ENCODE measurements at regions not wholly inside any gene's neighbourhood (a gene's known extent, or its start where the extent isn't known, plus 50 kb on each side); places are given as distances from the start of the nearest gene placed in this dataset.
A peak's percentile ranks its signal among the peaks of the same experiment; 100 is the strongest.

DNA sequence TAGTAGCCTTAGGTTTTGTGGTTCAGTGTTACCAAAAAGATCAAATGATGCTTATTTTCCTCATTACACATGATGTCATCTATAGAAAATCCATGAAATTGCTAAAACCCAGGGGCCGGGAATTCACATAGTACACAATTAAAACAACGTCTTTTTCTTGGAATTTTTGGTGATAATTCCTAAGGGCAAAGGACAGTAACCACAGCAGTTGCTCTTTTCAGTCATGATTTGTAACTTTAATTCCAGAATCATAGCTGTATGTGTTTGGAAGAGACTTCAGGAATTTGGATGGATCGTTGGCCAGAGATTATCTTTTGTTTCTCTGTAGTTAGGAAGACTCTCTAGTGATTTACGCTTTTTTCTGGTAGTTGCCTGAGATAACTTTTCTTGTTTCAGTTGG lies 748.7 kb downstream of the TLE4 start:
- Mint-ChIP-seq H3K9me3 (peaks cover 0 to 4% (median 0%) of the 10 kb centered on the region in 9 donors), H3K27ac (no peak overlapping the region), H3K4me1 (no peaks in the 10 kb centered on the region), H3K27me3 (no peaks in the 10 kb centered on the region), H3K4me3 (no peak overlapping the region), H3K36me3 (no peaks in the 10 kb centered on the region)
- ATAC-seq (no peak), DNase-seq (no peak)
- POLR2A ChIA-PET: no interaction called here

DNA sequence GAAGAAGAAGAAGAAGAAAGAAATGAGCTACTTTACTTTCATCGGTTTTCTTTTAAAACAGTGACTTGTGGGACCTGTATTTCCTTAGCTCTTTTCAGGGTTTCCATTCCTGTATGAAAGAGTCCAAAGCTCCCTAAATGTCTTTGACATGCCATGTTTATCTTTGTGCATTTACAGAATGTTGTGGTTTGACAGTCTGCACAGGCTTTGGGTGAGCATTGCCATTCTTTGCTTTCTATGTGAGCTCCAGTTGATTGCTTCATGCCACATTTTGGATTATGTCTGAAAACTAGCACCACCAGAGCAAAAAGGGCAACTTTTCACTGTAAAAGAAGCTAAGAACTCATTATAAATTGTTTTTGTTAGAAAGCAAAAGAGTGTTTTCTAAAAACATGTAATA lies 733.4 kb downstream of the TLE4 start:
- POLR2A ChIA-PET: no interaction called here
- Mint-ChIP-seq H3K27me3 (peaks cover 0 to 7% (median 0%) of the 10 kb centered on the region in 5 donors), H3K36me3 (no peaks in the 10 kb centered on the region), H3K27ac (no peak overlapping the region), H3K4me3 (no peak overlapping the region), H3K4me1 (no peaks in the 10 kb centered on the region), H3K9me3 (peaks cover 0 to 6% (median 0%) of the 10 kb centered on the region in 9 donors)
- DNase-seq: no peak
- no peak for ATAC-seq

DNA sequence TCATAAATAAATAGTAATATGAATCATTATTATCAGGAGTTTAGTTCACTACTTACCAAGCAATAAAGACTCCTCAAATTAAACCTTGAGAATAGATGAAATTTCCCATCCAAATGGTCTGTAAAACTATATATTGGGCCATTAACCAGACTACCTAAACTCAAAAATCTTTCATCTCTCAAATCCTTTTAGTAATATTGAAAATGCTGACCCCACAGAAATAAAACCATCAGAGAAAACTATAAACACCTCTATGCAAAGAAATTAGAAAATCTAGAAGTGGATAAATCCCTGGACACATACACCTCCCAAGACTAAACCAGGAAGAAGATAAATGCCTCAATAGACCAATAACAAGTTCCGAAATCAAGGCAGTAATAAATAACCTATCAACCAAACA lies 723.2 kb downstream of the TLE4 start:
- Mint-ChIP-seq H3K36me3 (no peaks in the 10 kb centered on the region), H3K27me3 (no peaks in the 10 kb centered on the region), H3K27ac (no peak overlapping the region), H3K4me3 (no peak overlapping the region), H3K9me3 (peaks cover 0 to 18% (median 6%) of the 10 kb centered on the region in 9 donors), H3K4me1 (no peaks in the 10 kb centered on the region)
- DNase-seq (no peak), ATAC-seq (no peak)
- POLR2A ChIA-PET: no interaction called here

DNA sequence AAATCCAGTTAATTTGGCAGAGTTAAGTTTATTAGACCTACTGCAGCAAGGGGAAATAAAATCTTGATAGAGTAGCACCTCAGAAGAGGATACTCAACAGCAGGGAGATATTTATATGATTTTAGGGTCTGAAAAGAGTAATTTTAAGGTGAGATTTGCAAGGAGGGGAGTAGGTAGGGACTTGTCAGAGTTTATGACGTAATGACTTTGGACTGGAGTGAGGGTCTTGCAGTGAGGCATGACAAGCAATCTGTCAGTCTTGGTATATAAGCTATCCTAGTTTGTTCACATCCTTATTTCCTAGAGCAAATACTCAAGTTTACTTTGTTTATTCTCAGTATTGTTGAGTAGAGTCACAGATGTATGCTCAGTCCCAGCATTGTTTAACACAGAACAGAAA lies 722.6 kb downstream of the TLE4 start:
- no peaks in the 10 kb centered on the region for H3K4me1 Mint-ChIP-seq
- DNase-seq (no peak), ATAC-seq (no peak)
- no peaks in the 10 kb centered on the region for H3K36me3 Mint-ChIP-seq
- no peaks in the 10 kb centered on the region for H3K27me3 Mint-ChIP-seq
- no peak overlapping the region for H3K4me3 Mint-ChIP-seq
- POLR2A ChIA-PET: no interaction called here
- H3K9me3 Mint-ChIP-seq: peaks cover 0 to 18% (median 6%) of the 10 kb centered on the region in 9 donors
- H3K27ac Mint-ChIP-seq: no peak overlapping the region

DNA sequence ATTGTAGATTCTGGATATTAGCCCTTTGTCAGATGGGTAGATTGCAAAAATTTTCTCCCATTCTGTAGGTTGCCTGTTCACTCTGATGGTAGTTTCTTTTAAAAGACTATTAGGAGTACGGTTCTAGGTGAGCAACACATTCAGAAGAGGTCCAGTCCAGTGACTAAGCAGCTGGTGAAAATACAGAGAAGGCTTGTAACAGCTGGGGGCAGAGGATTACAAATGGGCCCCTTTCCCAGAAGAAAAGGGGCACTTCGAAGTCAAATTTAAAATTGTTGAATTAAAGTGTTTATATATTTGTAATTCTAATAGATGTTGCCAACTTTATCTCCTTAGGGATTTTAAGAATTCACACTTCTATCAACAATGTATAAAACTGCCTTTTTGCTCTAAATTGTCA lies 720.5 kb downstream of the TLE4 start:
- Mint-ChIP-seq H3K27me3 (no peaks in the 10 kb centered on the region), H3K4me1 (no peaks in the 10 kb centered on the region), H3K27ac (no peak overlapping the region), H3K4me3 (no peak overlapping the region), H3K36me3 (no peaks in the 10 kb centered on the region), H3K9me3 (peaks cover 0 to 13% (median 5%) of the 10 kb centered on the region in 9 donors)
- POLR2A ChIA-PET: no interaction called here
- DNase-seq (no peak), ATAC-seq (no peak)

DNA sequence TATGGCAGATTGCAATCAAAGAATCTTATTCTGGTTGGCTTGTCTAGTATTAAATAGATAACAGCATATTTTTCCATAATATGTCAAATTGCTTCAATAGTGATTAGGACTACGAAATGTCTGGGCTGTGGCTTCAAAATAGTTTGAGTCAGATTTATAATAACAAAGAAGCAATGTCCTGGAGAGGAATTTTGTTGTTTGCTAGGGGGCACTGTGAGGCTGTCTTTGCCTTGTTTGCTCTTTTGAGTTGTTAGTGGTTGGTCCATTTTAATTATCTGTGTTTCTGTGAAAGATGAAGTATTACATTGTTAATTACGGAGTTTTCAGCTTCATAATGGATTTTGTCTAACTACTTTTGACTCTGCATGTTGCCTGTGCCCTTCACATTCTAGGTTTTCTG lies 713.6 kb downstream of the TLE4 start:
- H3K27ac Mint-ChIP-seq: no peak overlapping the region
- no peaks in the 10 kb centered on the region for H3K9me3 Mint-ChIP-seq
- no peak overlapping the region for H3K4me3 Mint-ChIP-seq
- DNase-seq: no peak
- no peaks in the 10 kb centered on the region for H3K36me3 Mint-ChIP-seq
- ATAC-seq: no peak
- H3K27me3 Mint-ChIP-seq: no peaks in the 10 kb centered on the region
- POLR2A ChIA-PET: no interaction called here
- no peaks in the 10 kb centered on the region for H3K4me1 Mint-ChIP-seq

DNA sequence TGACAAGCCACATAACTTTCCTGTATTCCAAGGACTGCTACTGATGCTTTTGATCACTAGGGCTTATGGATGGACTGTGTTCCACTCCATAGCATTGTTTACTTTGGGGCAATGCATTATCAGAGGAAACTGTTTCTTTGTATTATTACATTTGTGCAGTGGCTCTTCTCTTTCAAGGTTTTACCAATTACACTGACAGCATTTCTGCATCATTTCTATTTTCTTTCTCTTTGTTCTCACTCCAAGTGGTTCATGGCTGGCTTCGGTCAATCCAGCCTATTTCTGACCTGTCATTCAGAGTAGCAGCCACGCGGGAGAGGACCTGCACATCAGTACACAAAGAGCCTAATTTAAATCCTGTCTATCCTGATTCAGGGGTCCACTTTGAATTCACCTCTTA lies 711.0 kb downstream of the TLE4 start:
- Mint-ChIP-seq H3K27me3 (peaks cover 0 to 3% (median 0%) of the 10 kb centered on the region in 5 donors), H3K36me3 (no peaks in the 10 kb centered on the region), H3K4me1 (no peaks in the 10 kb centered on the region), H3K9me3 (peaks cover 0 to 3% (median 0%) of the 10 kb centered on the region in 9 donors), H3K4me3 (no peak overlapping the region), H3K27ac (no peak overlapping the region)
- ATAC-seq (no peak), DNase-seq (no peak)
- POLR2A ChIA-PET: no interaction called here

DNA sequence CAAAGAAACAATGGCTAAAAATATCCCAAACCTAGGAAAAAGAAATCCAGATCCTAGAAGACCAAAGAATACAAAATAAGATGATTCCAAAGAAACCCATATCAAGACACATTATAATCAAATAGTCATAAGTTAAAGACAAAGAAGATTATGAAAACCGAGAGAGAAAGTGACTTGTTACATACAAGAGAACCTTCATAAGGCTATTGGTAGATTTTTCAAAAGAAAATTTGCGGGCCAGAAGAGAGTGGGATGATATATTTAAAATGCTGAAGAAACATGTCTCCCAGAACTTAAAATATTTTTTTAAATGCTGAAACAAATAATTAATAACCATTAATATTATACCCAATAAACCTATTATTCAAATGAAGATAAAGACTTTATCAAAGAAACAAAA lies 687.3 kb downstream of the TLE4 start:
- Mint-ChIP-seq H3K27ac (no peak overlapping the region), H3K4me3 (no peak overlapping the region), H3K27me3 (peaks cover 0 to 7% (median 0%) of the 10 kb centered on the region in 5 donors), H3K36me3 (peaks cover 2 to 15% (median 5%) of the 10 kb centered on the region in 3 donors), H3K9me3 (peaks cover 12 to 40% (median 22%) of the 10 kb centered on the region in 9 donors), H3K4me1 (no peaks in the 10 kb centered on the region)
- POLR2A ChIA-PET: no interaction called here
- no peak for DNase-seq
- no peak for ATAC-seq

DNA sequence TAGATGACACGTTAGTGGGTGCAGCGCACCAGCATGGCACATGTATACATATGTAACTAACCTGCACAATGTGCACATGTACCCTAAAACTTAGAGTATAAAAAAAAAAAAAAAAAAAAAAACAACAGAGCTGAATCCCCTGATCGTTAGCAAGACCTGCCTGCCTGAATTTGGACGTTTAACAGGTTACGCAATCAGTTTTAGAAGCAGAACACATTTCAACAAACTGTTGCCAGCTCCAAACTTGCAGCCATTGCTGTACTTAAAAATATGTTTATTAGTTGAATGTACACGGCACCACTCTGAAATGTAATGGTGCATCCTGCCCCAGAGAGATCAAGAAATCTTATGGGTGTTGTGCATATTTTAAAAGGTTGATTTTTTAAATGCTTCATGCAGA lies 680.0 kb downstream of the TLE4 start:
- H3K4me1 Mint-ChIP-seq: no peaks in the 10 kb centered on the region
- POLR2A ChIA-PET: no interaction called here
- ATAC-seq (no peak), DNase-seq (no peak)
- no peaks in the 10 kb centered on the region for H3K36me3 Mint-ChIP-seq
- peaks cover 0 to 4% (median 0%) of the 10 kb centered on the region in 5 donors for H3K27me3 Mint-ChIP-seq
- no peak overlapping the region for H3K4me3 Mint-ChIP-seq
- H3K27ac Mint-ChIP-seq: no peak overlapping the region
- H3K9me3 Mint-ChIP-seq: peaks cover 0 to 18% (median 4%) of the 10 kb centered on the region in 9 donors

DNA sequence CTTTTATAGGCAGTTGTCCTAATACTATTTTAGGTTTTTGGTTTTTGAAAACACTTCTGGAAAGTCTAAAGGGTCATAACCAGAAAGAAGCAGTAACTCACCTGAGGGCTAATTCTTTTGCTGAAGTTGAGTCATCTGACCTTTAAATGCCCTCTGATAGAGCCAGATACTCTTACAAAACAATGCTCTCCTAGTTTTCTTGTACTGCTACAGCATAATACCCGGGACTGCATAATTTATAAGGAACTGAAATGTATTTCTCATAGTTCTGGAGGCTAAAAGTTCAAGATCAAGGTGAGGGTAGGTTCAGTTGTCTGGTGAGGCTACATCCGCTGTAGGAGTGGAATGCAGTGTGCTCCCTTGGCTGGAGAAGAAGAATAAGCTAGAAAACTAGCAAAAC lies 670.3 kb downstream of the TLE4 start:
- DNase-seq: no peak
- Mint-ChIP-seq H3K27ac (no peak overlapping the region), H3K27me3 (no peaks in the 10 kb centered on the region), H3K4me3 (no peak overlapping the region), H3K9me3 (peaks cover 0 to 11% (median 0%) of the 10 kb centered on the region in 9 donors), H3K4me1 (no peaks in the 10 kb centered on the region), H3K36me3 (no peaks in the 10 kb centered on the region)
- no peak for ATAC-seq
- POLR2A ChIA-PET: no interaction called here

DNA sequence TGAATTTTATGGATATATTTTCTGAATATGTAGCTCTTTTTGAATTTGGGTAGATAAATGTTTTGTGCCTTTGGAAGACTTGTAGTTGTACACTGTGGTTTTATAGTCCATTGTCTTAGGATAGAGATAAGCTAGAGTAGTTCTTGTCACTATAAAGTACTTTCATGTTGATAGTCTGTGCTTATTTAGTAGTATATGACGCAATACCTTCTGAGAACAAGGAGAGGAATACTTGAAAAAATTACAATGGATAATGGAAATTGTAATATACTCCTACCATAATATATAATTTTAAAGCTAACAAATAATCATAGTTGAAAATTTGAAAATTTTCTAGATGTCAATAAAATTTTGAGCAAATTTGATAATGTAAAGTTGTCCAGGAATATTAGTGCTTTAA lies 664.0 kb downstream of the TLE4 start:
- Mint-ChIP-seq H3K36me3 (peaks cover 0 to 6% (median 2%) of the 10 kb centered on the region in 3 donors), H3K27me3 (peaks cover 0 to 11% (median 1%) of the 10 kb centered on the region in 5 donors), H3K9me3 (peaks cover 0 to 19% (median 3%) of the 10 kb centered on the region in 9 donors), H3K4me3 (no peak overlapping the region), H3K4me1 (peaks cover 0 to 3% (median 0%) of the 10 kb centered on the region in 4 donors), H3K27ac (no peak overlapping the region)
- DNase-seq (no peak), ATAC-seq (no peak)
- POLR2A ChIA-PET: no interaction called here

DNA sequence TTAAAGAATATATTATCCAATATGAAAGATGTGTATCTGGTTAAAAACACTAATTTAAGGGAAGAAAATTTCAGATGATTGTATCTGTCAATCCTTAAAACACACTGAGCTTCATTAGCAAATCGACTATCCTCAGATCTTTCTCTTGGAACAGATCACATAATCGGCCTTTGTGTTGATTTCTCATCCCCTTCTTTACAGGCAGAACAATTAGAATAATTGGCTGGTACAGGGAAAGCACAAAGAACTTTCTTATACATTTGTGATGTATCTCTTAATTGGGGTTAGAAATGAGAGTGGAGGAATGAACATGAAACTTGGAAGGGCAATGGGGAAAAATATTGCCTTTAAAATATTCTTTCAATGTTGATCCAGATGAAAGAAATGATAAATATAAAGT lies 662.1 kb downstream of the TLE4 start:
- ATAC-seq: no peak
- Mint-ChIP-seq H3K27me3 (peaks cover 0 to 11% (median 1%) of the 10 kb centered on the region in 5 donors), H3K27ac (no peak overlapping the region), H3K4me1 (peaks cover 0 to 3% (median 0%) of the 10 kb centered on the region in 4 donors), H3K4me3 (no peak overlapping the region), H3K36me3 (peaks cover 0 to 7% (median 4%) of the 10 kb centered on the region in 3 donors), H3K9me3 (peaks cover 0 to 18% (median 4%) of the 10 kb centered on the region in 9 donors)
- no peak for DNase-seq
- POLR2A ChIA-PET: no interaction called here

DNA sequence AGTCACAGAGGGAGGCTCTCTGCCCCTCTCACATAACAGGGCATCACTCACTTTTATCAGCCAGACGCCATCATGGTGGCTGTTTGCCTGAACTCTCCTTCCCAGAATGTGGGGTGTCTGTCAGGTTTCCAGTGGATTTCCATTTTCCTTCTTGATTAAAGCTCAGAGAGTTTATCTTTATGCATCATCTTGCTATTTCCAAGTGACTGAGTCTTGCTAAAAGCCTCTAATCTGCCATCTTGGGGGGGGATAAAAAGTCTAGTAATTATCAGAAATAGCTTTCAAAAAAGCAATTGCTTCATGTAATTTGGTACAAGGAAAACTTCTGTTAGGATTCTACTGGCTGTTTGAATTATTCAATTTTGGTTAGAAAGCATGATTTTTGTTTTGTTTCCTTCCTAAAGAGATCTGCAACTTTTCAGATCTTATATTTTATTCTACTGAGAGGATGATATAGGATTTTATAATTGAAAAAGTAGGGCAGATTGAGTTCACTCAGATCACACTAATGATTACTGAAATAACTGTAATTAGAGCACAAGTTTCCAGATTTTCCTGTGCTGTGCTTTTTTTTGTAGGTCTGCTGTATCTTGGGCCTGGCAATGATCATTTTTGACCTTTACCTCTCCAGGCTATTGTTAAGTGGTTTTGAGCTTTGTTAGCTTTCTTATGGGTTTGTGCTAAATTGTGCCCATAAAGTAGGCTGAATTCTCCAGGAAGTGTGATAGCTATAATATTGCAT lies 661.5 kb downstream of the TLE4 start:
- H3K36me3 Mint-ChIP-seq: peaks cover 0 to 7% (median 4%) of the 10 kb centered on the region in 3 donors
- no peak for ATAC-seq
- no peak overlapping the region for H3K27ac Mint-ChIP-seq
- peaks cover 0 to 3% (median 0%) of the 10 kb centered on the region in 4 donors for H3K4me1 Mint-ChIP-seq
- POLR2A ChIA-PET: interaction anchor here (0.6 kb wide), 1 partner anchor 12 kb away, joined by 4 read pairs; no protein-coding TSS in a partner anchor
- no peak for DNase-seq
- peaks cover 0 to 22% (median 5%) of the 10 kb centered on the region in 9 donors for H3K9me3 Mint-ChIP-seq
- peak overlapping the region in 1 of 10 donors; percentile 42 for H3K4me3 Mint-ChIP-seq
- peaks cover 0 to 11% (median 1%) of the 10 kb centered on the region in 5 donors for H3K27me3 Mint-ChIP-seq

Data from naive thymus-derived CD8-positive, alpha-beta T cell (primary cell).